ENCODE measurements at regions not wholly inside any gene's neighbourhood (a gene's known extent, or its start where the extent isn't known, plus 50 kb on each side); places are given as distances from the start of the nearest gene placed in this dataset.

- ChIA-PET POLR2A (no interaction called here), CTCF (interaction anchor here (1.2 to 6.8 kb wide), 4 partner anchors 26 to 193 kb away, joined by 4 to 79 read pairs (median 20); no protein-coding TSS in a partner anchor)
- DNase-seq (no peak), ATAC-seq (no peak)
- Mint-ChIP-seq H3K27ac (no peak overlapping the region), H3K4me3 (no peak overlapping the region), H3K27me3 (ENCODE audit: low read depth) (peaks cover 3% of the 10 kb centered on the region), H3K4me1 (ENCODE audit: low read depth) (peaks cover 3% of the 10 kb centered on the region), H3K36me3 (ENCODE audit: low read depth) (no peaks in the 10 kb centered on the region), H3K9me3 (ENCODE audit: insufficient read depth) (no peaks in the 10 kb centered on the region)
Observed at GRCh38 chr16:85422632-85423550, 190.2 kb upstream of the GSE1 start.

GRCh38 chr16:85423631-85424030, 189.5 kb upstream of the GSE1 start:
- Mint-ChIP-seq H3K9me3 (ENCODE audit: insufficient read depth) (no peaks in the 10 kb centered on the region), H3K4me3 (no peak overlapping the region), H3K4me1 (ENCODE audit: low read depth) (peaks cover 3% of the 10 kb centered on the region), H3K36me3 (ENCODE audit: low read depth) (no peaks in the 10 kb centered on the region), H3K27ac (no peak overlapping the region), H3K27me3 (ENCODE audit: low read depth) (peaks cover 3% of the 10 kb centered on the region)
- ChIA-PET CTCF (interaction anchor here (6.8 kb wide), 1 partner anchor 192 kb away, joined by 79 read pairs; no protein-coding TSS in a partner anchor), POLR2A (no interaction called here)
- ATAC-seq, result no peak
- no peak for DNase-seq

GRCh38 chr16:85424260-85425073, 188.7 kb upstream of the GSE1 start:
- no peak overlapping the region for H3K4me3 Mint-ChIP-seq
- H3K27me3 Mint-ChIP-seq (ENCODE audit: low read depth), result peaks cover 3% of the 10 kb centered on the region
- H3K4me1 Mint-ChIP-seq (ENCODE audit: low read depth), result peaks cover 3% of the 10 kb centered on the region
- no peak overlapping the region for H3K27ac Mint-ChIP-seq
- ChIA-PET CTCF (interaction anchor here (2.3 kb wide), 1 partner anchor 192 kb away, joined by 9 read pairs; no protein-coding TSS in a partner anchor), POLR2A (no interaction called here)
- no peak for ATAC-seq
- H3K36me3 Mint-ChIP-seq (ENCODE audit: low read depth), result no peaks in the 10 kb centered on the region
- DNase-seq, result no peak
- no peaks in the 10 kb centered on the region for H3K9me3 Mint-ChIP-seq (ENCODE audit: insufficient read depth)

GRCh38 chr16:85425074-85425662, 188.0 kb upstream of the GSE1 start:
- Mint-ChIP-seq H3K4me1 (ENCODE audit: low read depth) (peaks cover 3% of the 10 kb centered on the region), H3K36me3 (ENCODE audit: low read depth) (no peaks in the 10 kb centered on the region), H3K4me3 (no peak overlapping the region), H3K9me3 (ENCODE audit: insufficient read depth) (no peaks in the 10 kb centered on the region), H3K27me3 (ENCODE audit: low read depth) (peaks cover 3% of the 10 kb centered on the region), H3K27ac (no peak overlapping the region)
- DNase-seq (no peak), ATAC-seq (no peak)
- ChIA-PET CTCF (interaction anchor here (2.3 kb wide), 1 partner anchor 191 kb away, joined by 9 read pairs; no protein-coding TSS in a partner anchor), POLR2A (no interaction called here)

- Mint-ChIP-seq H3K4me1 (ENCODE audit: low read depth) (no peaks in the 10 kb centered on the region), H3K27ac (no peak overlapping the region), H3K9me3 (ENCODE audit: insufficient read depth) (no peaks in the 10 kb centered on the region), H3K4me3 (no peak overlapping the region), H3K27me3 (ENCODE audit: low read depth) (peaks cover 3% of the 10 kb centered on the region), H3K36me3 (ENCODE audit: low read depth) (no peaks in the 10 kb centered on the region)
- ChIA-PET POLR2A (interaction anchor here (0.6 kb wide), 1 partner anchor 128 kb away, joined by 3 read pairs; no protein-coding TSS in a partner anchor), CTCF (interaction anchor here (1.5 to 2.3 kb wide), 2 partner anchors 11 to 189 kb away, joined by 4 to 9 read pairs; no protein-coding TSS in a partner anchor)
- DNase-seq (no peak), ATAC-seq (no peak)
Observed at GRCh38 chr16:85426806-85427205, 186.3 kb upstream of the GSE1 start.

GRCh38 chr16:85428168-85428898, 184.8 kb upstream of the GSE1 start:
- DNase-seq (peak; percentile 68), ATAC-seq (peak; percentile 86)
- Mint-ChIP-seq H3K9me3 (ENCODE audit: insufficient read depth) (no peaks in the 10 kb centered on the region), H3K4me3 (no peak overlapping the region), H3K27ac (no peak overlapping the region), H3K4me1 (ENCODE audit: low read depth) (no peaks in the 10 kb centered on the region), H3K36me3 (ENCODE audit: low read depth) (no peaks in the 10 kb centered on the region), H3K27me3 (ENCODE audit: low read depth) (peaks cover 3% of the 10 kb centered on the region)
- ChIA-PET CTCF (interaction anchor here (0.8 to 2.0 kb wide), 14 partner anchors 9 to 290 kb away, joined by 3 to 12 read pairs (median 4); no protein-coding TSS in a partner anchor), POLR2A (no interaction called here)

GRCh38 chr16:85428899-85429775, 184.0 kb upstream of the GSE1 start:
- POLR2A ChIA-PET, result no interaction called here
- Mint-ChIP-seq H3K4me1 (ENCODE audit: low read depth) (no peaks in the 10 kb centered on the region), H3K27ac (no peak overlapping the region), H3K4me3 (no peak overlapping the region), H3K9me3 (ENCODE audit: insufficient read depth) (no peaks in the 10 kb centered on the region), H3K36me3 (ENCODE audit: low read depth) (no peaks in the 10 kb centered on the region), H3K27me3 (ENCODE audit: low read depth) (peaks cover 6% of the 10 kb centered on the region)
- no peak for DNase-seq
- ATAC-seq, result no peak
- CTCF ChIA-PET, result interaction anchor here (0.8 to 2.0 kb wide), 12 partner anchors 10 to 289 kb away, joined by 3 to 12 read pairs (median 4); no protein-coding TSS in a partner anchor

- ATAC-seq (no peak), DNase-seq (no peak)
- Mint-ChIP-seq H3K4me3 (no peak overlapping the region), H3K36me3 (ENCODE audit: low read depth) (no peaks in the 10 kb centered on the region), H3K27ac (no peak overlapping the region), H3K4me1 (ENCODE audit: low read depth) (no peaks in the 10 kb centered on the region), H3K27me3 (ENCODE audit: low read depth) (peaks cover 6% of the 10 kb centered on the region), H3K9me3 (ENCODE audit: insufficient read depth) (no peaks in the 10 kb centered on the region)
- POLR2A ChIA-PET, result no interaction called here
- CTCF ChIA-PET, result interaction anchor here (1.3 to 2.0 kb wide), 2 partner anchors 10 to 180 kb away, joined by 6 to 12 read pairs; no protein-coding TSS in a partner anchor
Observed at GRCh38 chr16:85429776-85430522, 183.2 kb upstream of the GSE1 start.

- no peak for DNase-seq
- CTCF ChIA-PET, result interaction anchor here (1.0 to 1.3 kb wide), 2 partner anchors 18 to 180 kb away, joined by 3 to 6 read pairs; no protein-coding TSS in a partner anchor
- no peak overlapping the region for H3K4me3 Mint-ChIP-seq
Observed at GRCh38 chr16:85430523-85431421, 182.3 kb upstream of the GSE1 start.

More at GRCh38 chr16:85430523-85431421, 182.3 kb upstream of the GSE1 start:
- no peak overlapping the region for H3K27ac Mint-ChIP-seq
- no peaks in the 10 kb centered on the region for H3K4me1 Mint-ChIP-seq (ENCODE audit: low read depth)
- H3K9me3 Mint-ChIP-seq (ENCODE audit: insufficient read depth), result no peaks in the 10 kb centered on the region
- ATAC-seq, result no peak
- POLR2A ChIA-PET, result no interaction called here
- peaks cover 6% of the 10 kb centered on the region for H3K27me3 Mint-ChIP-seq (ENCODE audit: low read depth)
- no peaks in the 10 kb centered on the region for H3K36me3 Mint-ChIP-seq (ENCODE audit: low read depth)
